ACC112 (cell line): ENCODE measurements at regions not wholly inside any gene's neighbourhood (a gene's known extent, or its start where the extent isn't known, plus 50 kb on each side); places are given as distances from the start of the nearest gene placed in this dataset.
"Not testable (repeated sequence)": the region's sequence is repeated elsewhere in the genome, so short reads cannot be mapped to it uniquely, and the experiment has no call there.

Experiments used
- H2AFZ ChIP-seq: fragments of 200-600 bp; sonication (generic); one replicate; pipeline ENCODE4 v1.6.0; 2017; ENCODE audit warnings: antibody characterized with exemption, low read length; ENCODE audit not compliant: unreplicated experiment
- H3K27ac ChIP-seq: fragments of 200-600 bp; sonication (generic); 2 replicates; pipeline ENCODE4 v1.5.1; 2014; ENCODE audit warnings: low read depth, mild to moderate bottlenecking, antibody characterized with exemption, low read length, moderate library complexity
- H3K27me3 ChIP-seq: fragments of 200-600 bp; sonication (generic); 2 replicates; pipeline ENCODE4 v1.6.1; 2014; ENCODE audit warnings: mild to moderate bottlenecking, antibody characterized with exemption, low read length, moderate library complexity, mixed read lengths; ENCODE audit not compliant: insufficient read depth
- H3K36me3 ChIP-seq: fragments of 200-600 bp; sonication (generic); 2 replicates; pipeline ENCODE4 v1.6.1; 2016; ENCODE audit warnings: mild to moderate bottlenecking, antibody characterized with exemption, low read length, moderate library complexity, mixed read lengths; ENCODE audit not compliant: insufficient read depth
- H3K4me1 ChIP-seq: fragments of 200-600 bp; sonication (generic); one replicate; pipeline ENCODE4 v1.6.1; 2016; ENCODE audit warnings: low read length, mixed read lengths; ENCODE audit not compliant: insufficient read depth, unreplicated experiment, control insufficient read depth
- H3K4me3 ChIP-seq: fragments of 200-600 bp; sonication (generic); 2 replicates; pipeline ENCODE4 v1.5.1; 2014; ENCODE audit warnings: mild to moderate bottlenecking, low read depth, low read length
- H3K79me2 ChIP-seq: fragments of 200-600 bp; sonication (generic); one replicate; pipeline ENCODE4 v1.6.0; 2016; ENCODE audit warnings: low read length; ENCODE audit not compliant: control insufficient read depth, unreplicated experiment, insufficient read depth

DNA sequence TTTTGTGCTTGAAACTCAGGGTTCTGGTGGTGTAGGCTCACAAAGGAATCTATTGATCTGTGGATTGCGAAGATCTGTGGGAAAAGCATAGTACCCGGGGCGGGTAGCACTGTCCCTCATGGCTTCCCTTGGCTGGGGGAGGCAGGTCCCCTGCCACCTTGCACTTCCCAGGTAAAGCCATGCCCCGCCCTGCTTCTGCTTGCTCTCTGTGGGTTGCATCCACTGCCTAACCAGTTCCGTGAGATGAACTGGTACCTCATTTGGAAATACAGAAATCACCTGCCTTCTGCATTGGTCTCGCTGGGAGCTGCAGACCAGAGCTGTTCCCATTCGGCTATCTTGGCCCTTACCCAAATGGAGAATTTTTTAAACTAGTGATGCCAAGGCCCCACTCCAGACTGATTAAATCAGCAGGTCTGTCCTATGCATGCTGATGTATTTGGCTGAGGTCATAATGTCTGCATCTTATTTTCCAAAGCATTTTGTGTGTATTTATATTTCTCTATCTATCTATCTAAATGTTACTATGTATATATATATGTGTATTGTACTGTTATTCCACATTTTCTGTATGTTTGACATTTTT lies 65.5 kb upstream of the SLC7A14 start:
- Histone ChIP-seq H3K4me3 (no peak overlapping the region), H3K27me3 (no peaks in the 10 kb centered on the region), H3K27ac (no peak overlapping the region), H3K4me1 (no peaks in the 10 kb centered on the region), H3K36me3 (no peaks in the 10 kb centered on the region), H2AFZ (no peak overlapping the region), H3K79me2 (no peaks in the 10 kb centered on the region)

GRCh38 chr3:170650557-170650956 lies 64.7 kb upstream of the SLC7A14 start:
- not testable (repeated sequence) for H3K4me1 ChIP-seq, H2AFZ ChIP-seq, H3K27ac ChIP-seq, H3K27me3 ChIP-seq, H3K79me2 ChIP-seq, H3K4me3 ChIP-seq, H3K36me3 ChIP-seq

GRCh38 chr3:170644711-170645110 lies 58.8 kb upstream of the SLC7A14 start:
- Histone ChIP-seq H3K4me3 (no peak overlapping the region), H3K4me1 (no peaks in the 10 kb centered on the region), H2AFZ (no peak overlapping the region), H3K36me3 (no peaks in the 10 kb centered on the region), H3K79me2 (no peaks in the 10 kb centered on the region), H3K27ac (no peak overlapping the region), H3K27me3 (no peaks in the 10 kb centered on the region)

- Histone ChIP-seq H3K36me3 (no peaks in the 10 kb centered on the region), H3K4me1 (no peaks in the 10 kb centered on the region), H3K4me3 (no peak overlapping the region), H3K27me3 (no peaks in the 10 kb centered on the region), H3K79me2 (no peaks in the 10 kb centered on the region), H2AFZ (no peak overlapping the region), H3K27ac (no peak overlapping the region)
Measured at GRCh38 chr3:170643831-170644230, 58.0 kb upstream of the SLC7A14 start.

DNA sequence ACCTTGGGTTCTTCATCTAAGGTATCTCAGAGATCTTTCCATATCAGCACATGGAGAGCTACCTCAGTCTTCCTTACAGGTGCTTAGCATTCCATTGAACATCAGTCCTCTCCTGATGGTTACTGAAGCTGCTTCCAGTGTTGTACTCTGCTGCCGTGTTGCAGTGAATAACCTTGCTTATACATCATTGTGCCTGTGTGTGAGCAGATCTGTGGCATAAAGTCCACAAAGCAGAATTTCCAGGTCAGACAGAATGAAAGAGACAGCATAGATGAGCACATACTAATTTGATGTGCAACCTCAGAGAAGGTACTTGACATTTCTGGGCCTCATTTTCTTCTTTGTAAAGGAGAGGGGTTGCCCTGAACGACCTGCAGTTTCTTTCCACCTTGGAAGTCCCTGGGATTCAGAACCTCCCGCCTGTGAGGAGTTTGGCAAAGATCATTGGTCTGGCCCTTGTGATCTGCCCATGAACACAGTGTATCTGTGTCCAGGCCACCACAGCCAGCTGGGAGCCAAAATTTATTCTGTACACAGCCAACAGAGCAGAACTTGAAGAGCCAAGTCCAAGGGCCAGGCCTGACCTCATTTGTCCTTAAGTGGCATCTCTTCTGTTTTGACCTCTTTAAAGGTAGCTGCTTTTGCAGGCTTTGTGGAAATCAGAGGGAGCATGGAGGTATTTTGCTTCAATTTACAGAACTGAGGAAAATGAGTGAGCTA lies 57.2 kb upstream of the SLC7A14 start:
- Histone ChIP-seq H3K36me3 (no peaks in the 10 kb centered on the region), H3K79me2 (no peaks in the 10 kb centered on the region), H3K4me1 (no peaks in the 10 kb centered on the region), H3K27me3 (no peaks in the 10 kb centered on the region), H2AFZ (no peak overlapping the region), H3K4me3 (no peak overlapping the region), H3K27ac (no peak overlapping the region)

GRCh38 chr3:170641510-170642236 lies 55.8 kb upstream of the SLC7A14 start:
- H3K4me1 ChIP-seq: no peaks in the 10 kb centered on the region
- no peaks in the 10 kb centered on the region for H3K36me3 ChIP-seq
- H3K79me2 ChIP-seq: no peaks in the 10 kb centered on the region
- no peak overlapping the region for H2AFZ ChIP-seq
- no peak overlapping the region for H3K4me3 ChIP-seq
- H3K27me3 ChIP-seq: no peaks in the 10 kb centered on the region
- H3K27ac ChIP-seq: no peak overlapping the region

GRCh38 chr3:170640737-170641171 lies 54.9 kb upstream of the SLC7A14 start:
- no peaks in the 10 kb centered on the region for H3K4me1 ChIP-seq
- no peak overlapping the region for H2AFZ ChIP-seq
- H3K36me3 ChIP-seq: no peaks in the 10 kb centered on the region
- no peak overlapping the region for H3K4me3 ChIP-seq
- H3K27ac ChIP-seq: no peak overlapping the region
- H3K79me2 ChIP-seq: no peaks in the 10 kb centered on the region
- no peaks in the 10 kb centered on the region for H3K27me3 ChIP-seq

GRCh38 chr3:170638988-170639387 lies 53.1 kb upstream of the SLC7A14 start:
- H3K79me2 ChIP-seq: no peaks in the 10 kb centered on the region
- H3K4me1 ChIP-seq: no peaks in the 10 kb centered on the region
- H3K4me3 ChIP-seq: no peak overlapping the region
- no peaks in the 10 kb centered on the region for H3K36me3 ChIP-seq
- no peaks in the 10 kb centered on the region for H3K27me3 ChIP-seq
- H2AFZ ChIP-seq: no peak overlapping the region
- H3K27ac ChIP-seq: no peak overlapping the region

GRCh38 chr3:170637306-170637705 lies 51.4 kb upstream of the SLC7A14 start:
- Histone ChIP-seq H3K36me3 (no peaks in the 10 kb centered on the region), H3K27ac (no peak overlapping the region), H3K4me3 (no peak overlapping the region), H3K79me2 (no peaks in the 10 kb centered on the region), H3K4me1 (no peaks in the 10 kb centered on the region), H2AFZ (no peak overlapping the region), H3K27me3 (no peaks in the 10 kb centered on the region)

GRCh38 chr3:170636400-170636973 lies 50.6 kb upstream of the SLC7A14 start:
- Histone ChIP-seq H3K36me3 (no peaks in the 10 kb centered on the region), H3K79me2 (no peaks in the 10 kb centered on the region), H3K4me3 (no peak overlapping the region), H3K27me3 (no peaks in the 10 kb centered on the region), H3K4me1 (no peaks in the 10 kb centered on the region), H3K27ac (no peak overlapping the region), H2AFZ (no peak overlapping the region)
